ENCODE measurements at regions not wholly inside any gene's neighbourhood (a gene's known extent, or its start where the extent isn't known, plus 50 kb on each side); places are given as distances from the start of the nearest gene placed in this dataset.

DNA sequence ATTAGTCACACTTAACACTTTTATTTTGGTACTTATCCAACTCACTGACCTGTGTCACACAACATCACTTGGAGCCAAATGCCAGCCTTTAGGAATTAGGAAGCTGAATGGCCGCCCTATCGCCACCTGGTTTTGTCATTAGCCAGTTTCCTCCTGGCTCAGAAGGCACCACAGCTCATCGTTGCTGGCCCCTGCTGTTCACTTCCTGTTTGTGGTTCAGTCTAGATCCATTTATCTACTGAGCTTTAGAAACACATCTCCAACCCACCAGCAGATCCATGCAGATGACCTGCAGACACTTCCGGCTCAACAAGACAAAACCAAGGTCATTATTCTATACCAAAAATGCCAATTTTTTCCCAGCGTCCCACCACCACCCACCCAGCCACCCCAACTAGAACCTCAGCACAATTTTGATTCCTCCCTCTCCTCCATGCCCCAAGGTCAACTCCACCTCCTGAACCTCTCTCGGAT lies 193.5 kb upstream of the NEBL start:
- WGBS, result 79% methylated on average over 6 of the region's 6 CpGs
- Histone ChIP-seq H3K4me1 (ENCODE audit: control insufficient read depth in 2 of 2, insufficient read depth in 2 of 2, low read length in 2 of 2) (no peaks in the 10 kb centered on the region), H3K27me3 (ENCODE audit: control insufficient read depth in 2 of 2, insufficient read depth in 1 of 2, low read length in 1 of 2) (no peaks in the 10 kb centered on the region), H3K27ac (ENCODE audit: low read depth in 1 of 2, low read length in 1 of 2) (no peak overlapping the region), H3K4me3 (ENCODE audit: low read length in 2 of 2) (no peak overlapping the region), H3K9me3 (ENCODE audit: control insufficient read depth in 2 of 2, insufficient read depth in 1 of 2, low read length in 1 of 2) (no peaks in the 10 kb centered on the region), H3K36me3 (ENCODE audit: control insufficient read depth in 2 of 2, insufficient read depth in 2 of 2, low read length in 1 of 2) (no peaks in the 10 kb centered on the region)
- DNase-seq (ENCODE audit: low read depth in 6 of 9, low spot score in 9 of 9), result no peak

DNA sequence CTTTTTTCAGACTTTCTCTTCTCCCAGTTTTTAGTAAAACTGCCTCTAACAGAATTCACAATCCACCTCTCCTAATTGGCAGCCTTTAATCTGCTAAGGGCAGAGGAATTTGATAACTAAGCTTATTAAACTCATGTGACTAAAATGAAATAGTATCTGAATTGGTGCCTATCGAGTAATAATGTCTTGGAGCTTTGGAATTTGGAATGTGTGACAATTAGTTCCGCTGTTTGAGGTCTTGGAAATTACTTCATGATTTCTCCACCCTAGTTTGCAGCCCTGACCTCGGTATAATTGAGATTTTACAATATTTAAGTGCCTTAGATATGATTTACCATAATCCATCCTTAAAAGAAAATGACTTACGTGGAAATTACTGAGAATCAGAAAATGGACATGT lies 190.4 kb upstream of the NEBL start:
- H3K9me3 ChIP-seq (ENCODE audit: control insufficient read depth in 2 of 2, insufficient read depth in 1 of 2, low read length in 1 of 2), result no peaks in the 10 kb centered on the region
- H3K27ac ChIP-seq (ENCODE audit: low read depth in 1 of 2, low read length in 1 of 2), result no peak overlapping the region
- H3K4me1 ChIP-seq (ENCODE audit: control insufficient read depth in 2 of 2, insufficient read depth in 2 of 2, low read length in 2 of 2), result no peaks in the 10 kb centered on the region
- 92% methylated on average over 4 of the region's 4 CpGs for WGBS
- H3K27me3 ChIP-seq (ENCODE audit: control insufficient read depth in 2 of 2, insufficient read depth in 1 of 2, low read length in 1 of 2), result no peaks in the 10 kb centered on the region
- no peaks in the 10 kb centered on the region for H3K36me3 ChIP-seq (ENCODE audit: control insufficient read depth in 2 of 2, insufficient read depth in 2 of 2, low read length in 1 of 2)
- no peak for DNase-seq (ENCODE audit: low read depth in 6 of 9, low spot score in 9 of 9)
- no peak overlapping the region for H3K4me3 ChIP-seq (ENCODE audit: low read length in 2 of 2)

DNA sequence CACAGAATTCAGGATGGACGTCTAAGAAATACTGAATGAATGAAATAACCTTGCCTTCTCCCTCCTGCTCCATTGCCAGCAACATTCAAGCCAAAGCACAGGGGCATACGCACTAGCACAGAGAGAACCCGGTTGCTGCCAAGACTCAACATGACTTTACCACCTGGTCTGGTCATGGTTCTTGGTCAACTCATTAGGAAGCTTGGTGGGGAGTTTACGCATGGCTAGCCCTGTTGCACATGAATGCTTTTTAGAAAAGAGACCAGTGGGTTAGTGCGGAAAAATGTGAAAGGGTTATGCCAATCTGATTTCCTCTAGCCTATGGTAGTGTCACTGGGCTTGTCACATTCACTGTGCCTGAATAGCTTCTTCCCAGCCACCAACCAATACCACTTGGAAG lies 187.6 kb upstream of the NEBL start:
- Histone ChIP-seq H3K9me3 (ENCODE audit: control insufficient read depth in 2 of 2, insufficient read depth in 1 of 2, low read length in 1 of 2) (no peaks in the 10 kb centered on the region), H3K27me3 (ENCODE audit: control insufficient read depth in 2 of 2, insufficient read depth in 1 of 2, low read length in 1 of 2) (no peaks in the 10 kb centered on the region), H3K36me3 (ENCODE audit: control insufficient read depth in 2 of 2, insufficient read depth in 2 of 2, low read length in 1 of 2) (no peaks in the 10 kb centered on the region), H3K4me1 (ENCODE audit: control insufficient read depth in 2 of 2, insufficient read depth in 2 of 2, low read length in 2 of 2) (no peaks in the 10 kb centered on the region), H3K27ac (ENCODE audit: low read depth in 1 of 2, low read length in 1 of 2) (no peak overlapping the region), H3K4me3 (ENCODE audit: low read length in 2 of 2) (no peak overlapping the region)
- WGBS, result 95% methylated on average over 5 of the region's 5 CpGs
- no peak for DNase-seq (ENCODE audit: low read depth in 6 of 9, low spot score in 9 of 9)

DNA sequence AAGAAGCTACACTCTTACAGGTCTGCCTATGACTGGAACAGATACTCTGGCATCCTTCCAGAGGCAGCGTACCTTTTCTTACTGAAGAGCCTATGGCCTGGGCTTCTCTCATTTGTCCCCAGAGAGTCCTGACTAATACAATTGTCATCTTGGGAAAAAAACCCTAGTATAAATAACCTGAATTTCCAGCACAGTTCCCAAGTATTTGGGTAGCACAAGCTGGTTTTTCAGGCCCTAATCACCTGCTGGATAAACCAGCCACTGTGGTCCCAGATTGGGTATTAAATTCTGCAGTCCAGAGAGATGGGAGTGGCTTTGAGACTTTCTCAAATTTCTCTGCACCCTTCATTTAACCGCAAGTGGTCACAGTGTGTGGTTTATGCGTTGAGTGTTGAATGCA lies 186.8 kb upstream of the NEBL start:
- Histone ChIP-seq H3K4me3 (ENCODE audit: low read length in 2 of 2) (no peak overlapping the region), H3K27ac (ENCODE audit: low read depth in 1 of 2, low read length in 1 of 2) (no peak overlapping the region), H3K9me3 (ENCODE audit: control insufficient read depth in 2 of 2, insufficient read depth in 1 of 2, low read length in 1 of 2) (no peaks in the 10 kb centered on the region), H3K27me3 (ENCODE audit: control insufficient read depth in 2 of 2, insufficient read depth in 1 of 2, low read length in 1 of 2) (no peaks in the 10 kb centered on the region), H3K4me1 (ENCODE audit: control insufficient read depth in 2 of 2, insufficient read depth in 2 of 2, low read length in 2 of 2) (no peaks in the 10 kb centered on the region), H3K36me3 (ENCODE audit: control insufficient read depth in 2 of 2, insufficient read depth in 2 of 2, low read length in 1 of 2) (no peaks in the 10 kb centered on the region)
- DNase-seq (ENCODE audit: low read depth in 6 of 9, low spot score in 9 of 9), result no peak
- WGBS, result 94% methylated on average over 3 of the region's 3 CpGs

DNA sequence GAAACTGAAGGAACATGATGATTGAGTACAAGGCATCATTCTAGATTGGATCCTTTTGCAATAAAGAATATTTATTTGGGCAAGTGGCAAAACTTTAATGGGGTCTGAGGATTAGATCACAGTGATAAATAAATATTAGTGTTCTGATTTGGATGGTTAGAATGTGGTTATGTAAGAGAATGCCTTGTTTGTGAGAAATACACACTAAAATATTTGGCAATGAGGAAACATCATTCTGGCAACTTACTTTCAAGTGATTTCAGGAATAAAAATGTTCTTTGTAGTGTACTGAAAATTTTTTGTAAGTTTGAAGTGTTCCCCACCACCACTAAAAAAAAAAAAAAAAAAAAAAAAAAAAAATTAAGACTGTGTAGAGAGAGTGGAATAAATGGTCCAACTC lies 185.1 kb upstream of the NEBL start:
- DNase-seq (ENCODE audit: low read depth in 6 of 9, low spot score in 9 of 9), result no peak
- Histone ChIP-seq H3K4me1 (ENCODE audit: control insufficient read depth in 2 of 2, insufficient read depth in 2 of 2, low read length in 2 of 2) (no peaks in the 10 kb centered on the region), H3K27me3 (ENCODE audit: control insufficient read depth in 2 of 2, insufficient read depth in 1 of 2, low read length in 1 of 2) (no peaks in the 10 kb centered on the region), H3K36me3 (ENCODE audit: control insufficient read depth in 2 of 2, insufficient read depth in 2 of 2, low read length in 1 of 2) (no peaks in the 10 kb centered on the region), H3K27ac (ENCODE audit: low read depth in 1 of 2, low read length in 1 of 2) (no peak overlapping the region), H3K9me3 (ENCODE audit: control insufficient read depth in 2 of 2, insufficient read depth in 1 of 2, low read length in 1 of 2) (no peaks in the 10 kb centered on the region), H3K4me3 (ENCODE audit: low read length in 2 of 2) (no peak overlapping the region)

DNA sequence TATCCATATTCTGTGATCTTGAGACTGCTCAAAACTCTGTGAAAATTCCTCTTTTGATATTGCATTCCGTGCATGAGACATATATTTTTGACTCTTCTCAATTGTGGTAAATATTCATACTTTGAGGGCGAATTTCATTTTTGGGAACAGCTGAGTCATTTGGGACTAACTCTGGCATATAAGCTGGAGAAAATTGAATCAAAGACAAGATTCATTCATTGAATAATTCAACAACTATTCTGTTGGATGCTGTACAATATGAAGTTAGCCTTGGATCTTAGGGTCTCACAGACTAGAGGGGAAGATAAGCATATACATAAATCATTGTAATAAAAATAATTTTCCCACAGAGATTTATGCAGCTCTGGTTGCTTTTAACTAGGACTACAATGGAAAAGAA lies 183.2 kb upstream of the NEBL start:
- no peaks in the 10 kb centered on the region for H3K9me3 ChIP-seq (ENCODE audit: control insufficient read depth in 2 of 2, insufficient read depth in 1 of 2, low read length in 1 of 2)
- WGBS, result 89% methylated on average over 2 of the region's 2 CpGs
- no peak overlapping the region for H3K4me3 ChIP-seq (ENCODE audit: low read length in 2 of 2)
- H3K36me3 ChIP-seq (ENCODE audit: control insufficient read depth in 2 of 2, insufficient read depth in 2 of 2, low read length in 1 of 2), result no peaks in the 10 kb centered on the region
- H3K4me1 ChIP-seq (ENCODE audit: control insufficient read depth in 2 of 2, insufficient read depth in 2 of 2, low read length in 2 of 2), result no peaks in the 10 kb centered on the region
- no peaks in the 10 kb centered on the region for H3K27me3 ChIP-seq (ENCODE audit: control insufficient read depth in 2 of 2, insufficient read depth in 1 of 2, low read length in 1 of 2)
- no peak for DNase-seq (ENCODE audit: low read depth in 6 of 9, low spot score in 9 of 9)
- H3K27ac ChIP-seq (ENCODE audit: low read depth in 1 of 2, low read length in 1 of 2), result no peak overlapping the region

DNA sequence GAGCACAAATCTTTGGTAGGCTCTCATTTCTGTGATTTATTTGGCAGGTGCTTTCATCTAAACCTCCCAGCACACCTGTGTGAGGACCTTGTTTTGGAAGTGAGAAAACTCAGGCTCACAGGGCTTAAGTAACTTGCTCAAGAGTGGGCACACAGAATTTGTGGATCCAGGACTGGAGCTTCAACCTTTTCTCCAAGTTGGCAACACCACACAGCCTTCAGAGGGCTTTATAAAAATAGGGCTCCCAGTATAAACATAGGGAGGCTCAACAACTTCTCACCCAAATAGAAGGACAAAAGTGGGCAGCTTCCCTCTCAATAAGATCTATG lies 182.2 kb upstream of the NEBL start:
- Histone ChIP-seq H3K4me3 (ENCODE audit: low read length in 2 of 2) (no peak overlapping the region), H3K27me3 (ENCODE audit: control insufficient read depth in 2 of 2, insufficient read depth in 1 of 2, low read length in 1 of 2) (no peaks in the 10 kb centered on the region), H3K36me3 (ENCODE audit: control insufficient read depth in 2 of 2, insufficient read depth in 2 of 2, low read length in 1 of 2) (no peaks in the 10 kb centered on the region), H3K9me3 (ENCODE audit: control insufficient read depth in 2 of 2, insufficient read depth in 1 of 2, low read length in 1 of 2) (no peaks in the 10 kb centered on the region), H3K4me1 (ENCODE audit: control insufficient read depth in 2 of 2, insufficient read depth in 2 of 2, low read length in 2 of 2) (no peaks in the 10 kb centered on the region), H3K27ac (ENCODE audit: low read depth in 1 of 2, low read length in 1 of 2) (no peak overlapping the region)
- no peak for DNase-seq (ENCODE audit: low read depth in 6 of 9, low spot score in 9 of 9)

DNA sequence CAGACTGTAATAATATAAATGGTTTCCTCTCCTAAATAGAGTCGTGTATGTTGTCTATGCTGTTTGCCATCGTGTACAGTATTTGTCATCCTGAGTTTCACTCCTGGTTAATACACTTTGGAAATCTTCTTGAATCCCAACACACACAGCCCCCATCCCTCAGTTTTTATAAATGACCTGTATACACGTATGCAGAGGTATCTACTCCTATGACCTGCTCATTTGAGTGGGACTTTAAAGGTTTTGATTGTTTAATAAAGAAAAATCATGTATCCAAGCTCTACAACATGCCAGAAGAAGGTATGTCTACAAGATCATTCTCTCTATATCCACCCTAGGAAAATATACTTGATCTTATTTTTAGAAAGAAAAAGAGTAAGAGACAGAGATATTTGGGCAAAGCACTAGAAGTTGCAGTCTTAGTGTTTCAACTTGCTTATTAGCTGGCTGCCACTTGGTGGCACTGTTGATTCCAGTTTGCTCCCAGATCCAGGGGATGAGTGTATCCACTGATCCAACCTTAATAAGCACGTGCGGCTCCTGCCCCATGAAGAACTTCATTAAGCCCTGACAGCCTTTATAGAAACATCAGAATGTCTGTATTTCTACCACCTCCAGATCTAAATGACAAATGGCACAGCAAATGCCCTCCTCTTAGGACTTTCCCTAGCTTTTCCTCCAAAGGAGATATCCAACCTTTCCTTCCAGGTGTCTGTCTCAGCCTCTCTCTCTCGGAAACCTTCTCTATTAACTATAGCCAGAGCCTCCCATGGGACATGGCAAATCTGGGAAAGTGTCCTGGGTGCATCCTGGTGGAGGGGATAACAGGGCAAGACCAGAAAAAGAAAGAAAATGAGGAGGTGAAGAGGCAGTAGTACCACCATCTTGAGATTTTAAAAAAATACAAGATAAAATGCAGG lies 181.6 kb upstream of the NEBL start:
- DNase-seq (ENCODE audit: low read depth in 6 of 9, low spot score in 9 of 9), result peak in 4 of 9 donors; percentile 9 to 38 (median 20)
- no peak overlapping the region for H3K27ac ChIP-seq (ENCODE audit: low read depth in 1 of 2, low read length in 1 of 2)
- no peak overlapping the region for H3K4me3 ChIP-seq (ENCODE audit: low read length in 2 of 2)
- no peaks in the 10 kb centered on the region for H3K36me3 ChIP-seq (ENCODE audit: control insufficient read depth in 2 of 2, insufficient read depth in 2 of 2, low read length in 1 of 2)
- H3K4me1 ChIP-seq (ENCODE audit: control insufficient read depth in 2 of 2, insufficient read depth in 2 of 2, low read length in 2 of 2), result no peaks in the 10 kb centered on the region
- no peaks in the 10 kb centered on the region for H3K27me3 ChIP-seq (ENCODE audit: control insufficient read depth in 2 of 2, insufficient read depth in 1 of 2, low read length in 1 of 2)
- 56% methylated on average over 6 of the region's 6 CpGs for WGBS
- no peaks in the 10 kb centered on the region for H3K9me3 ChIP-seq (ENCODE audit: control insufficient read depth in 2 of 2, insufficient read depth in 1 of 2, low read length in 1 of 2)

DNA sequence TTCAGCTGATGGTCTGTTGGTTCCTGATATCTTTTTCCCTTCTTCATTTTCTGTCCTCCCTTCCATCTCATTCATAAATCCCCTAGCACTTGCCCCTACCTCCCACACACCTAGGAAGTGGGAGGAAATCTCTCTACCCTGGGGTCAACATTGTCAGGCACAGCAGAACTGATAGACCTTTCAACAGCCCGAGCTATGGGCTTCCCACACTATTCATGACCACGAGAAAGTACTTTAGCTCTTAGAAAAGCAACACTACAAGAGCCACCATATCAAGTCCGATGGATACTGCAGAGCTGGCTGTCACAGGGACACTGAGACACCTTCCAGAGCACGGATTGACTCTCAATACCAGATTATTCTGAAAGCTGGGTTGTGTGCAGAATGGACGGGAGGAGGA lies 180.6 kb upstream of the NEBL start:
- Histone ChIP-seq H3K27ac (ENCODE audit: low read depth in 1 of 2, low read length in 1 of 2) (no peak overlapping the region), H3K9me3 (ENCODE audit: control insufficient read depth in 2 of 2, insufficient read depth in 1 of 2, low read length in 1 of 2) (no peaks in the 10 kb centered on the region), H3K27me3 (ENCODE audit: control insufficient read depth in 2 of 2, insufficient read depth in 1 of 2, low read length in 1 of 2) (no peaks in the 10 kb centered on the region), H3K36me3 (ENCODE audit: control insufficient read depth in 2 of 2, insufficient read depth in 2 of 2, low read length in 1 of 2) (no peaks in the 10 kb centered on the region), H3K4me1 (ENCODE audit: control insufficient read depth in 2 of 2, insufficient read depth in 2 of 2, low read length in 2 of 2) (no peaks in the 10 kb centered on the region), H3K4me3 (ENCODE audit: low read length in 2 of 2) (no peak overlapping the region)
- DNase-seq (ENCODE audit: low read depth in 6 of 9, low spot score in 9 of 9), result no peak
- WGBS, result 75% methylated on average over 5 of the region's 5 CpGs

Measured in thymus (tissue), 11 donors.